H1 (cell line): ENCODE measurements at regions not wholly inside any gene's neighbourhood (a gene's known extent, or its start where the extent isn't known, plus 50 kb on each side); places are given as distances from the start of the nearest gene placed in this dataset.

Source experiments
- CTCF ChIA-PET: fragments of 300-600 bp; sonication (Branson Sonifier 250); formaldehyde crosslinking; loops from one replicate; lab custom pipeline; 2021; ENCODE audit not compliant: partially characterized antibody; lab: Charles Lee
- POLR2A ChIA-PET: fragments of 300-600 bp; sonication (Branson Sonifier 250); formaldehyde crosslinking; loops from one replicate; lab custom pipeline; 2021; ENCODE audit warnings: inconsistent platforms; ENCODE audit not compliant: partially characterized antibody; lab: Charles Lee
- DNase-seq, 2 experiments: peaks; one replicate each; pipeline versions ENCODE4 v3.0.0 to v3.0.0-alpha.2; 2010 to 2022; ENCODE audit warnings: low spot score in 2 of 2, low read depth in 1 of 2, mixed read lengths in 1 of 2
- FAIRE-seq: peaks from 2 replicates; lab custom pipeline; 2011; peaks lifted over from hg19 to GRCh38; lab: Jason Lieb, UNC
- H2AFZ ChIP-seq: 2 replicates; pipeline ENCODE4 v1.8.1; 2012; ENCODE audit warnings: low read length, inconsistent platforms
- H2AK5ac ChIP-seq: 2 replicates; pipeline ENCODE4 v1.6.1; 2013; ENCODE audit warnings: low read depth, low read length
- H2BK120ac ChIP-seq: replicated peaks from 2 replicates; pipeline ENCODE3; 2013; ENCODE audit warnings: low read depth, low read length, inconsistent platforms
- H2BK12ac ChIP-seq: 2 replicates; pipeline ENCODE4 v1.6.1; 2013; ENCODE audit warnings: low read depth, low read length
- H2BK15ac ChIP-seq: 2 replicates; pipeline ENCODE4 v1.6.1; 2013; ENCODE audit warnings: low read length
- H2BK20ac ChIP-seq: 2 replicates; pipeline ENCODE4 v1.6.1; 2013; ENCODE audit warnings: low read length
- H2BK5ac ChIP-seq: 2 replicates; pipeline ENCODE4 v1.6.1; 2013; ENCODE audit warnings: low read depth, low read length
- H3K14ac ChIP-seq: 2 replicates; pipeline ENCODE4 v1.6.1; 2013; ENCODE audit warnings: inconsistent platforms; ENCODE audit not compliant: insufficient read length
- H3K18ac ChIP-seq: 2 replicates; pipeline ENCODE4 v1.6.1; 2013; ENCODE audit warnings: low read length; ENCODE audit errors: extremely low read depth
- H3K23ac ChIP-seq: 2 replicates; pipeline ENCODE4 v1.6.1; 2013; ENCODE audit warnings: inconsistent platforms; ENCODE audit not compliant: insufficient read length
- H3K23me2 ChIP-seq: 2 replicates; pipeline ENCODE4 v1.6.1; 2013; ENCODE audit warnings: low read depth, low read length
- H3K27ac ChIP-seq: 2 replicates; pipeline ENCODE4 v1.6.1; 2011; ENCODE audit warnings: low read depth, low read length, inconsistent platforms
- H3K27me3 ChIP-seq, 4 experiments: replicated peaks in 1 of 4; 1 replicate in 1 of 4; 2 replicates in 3 of 4; pipeline versions ENCODE4 v1.6.1 to v1.8.1; 2011 to 2013; ENCODE audit warnings: low read length in 3 of 4, mild to moderate bottlenecking in 3 of 4, inconsistent platforms in 2 of 4, mixed read lengths in 2 of 4, moderate library complexity in 1 of 4; ENCODE audit not compliant: control insufficient read depth in 3 of 4, insufficient read depth in 3 of 4; ENCODE audit errors: extremely low read depth in 1 of 4
- H3K36me3 ChIP-seq, 4 experiments: 2 replicates each; pipeline versions ENCODE4 v1.6.1 to v1.8.1; 2011 to 2013; ENCODE audit warnings: mild to moderate bottlenecking in 4 of 4, low read length in 3 of 4, moderate library complexity in 2 of 4, control low read depth in 1 of 4, inconsistent platforms in 1 of 4; ENCODE audit not compliant: insufficient read depth in 4 of 4, control insufficient read depth in 2 of 4
- H3K4ac ChIP-seq: replicated peaks from 2 replicates; pipeline ENCODE3; 2013; ENCODE audit warnings: low read length, low read depth, mixed read lengths, inconsistent platforms; ENCODE audit not compliant: insufficient read length
- H3K4me1 ChIP-seq, 4 experiments: replicated peaks in 1 of 4; 1 replicate in 1 of 4; 2 replicates in 3 of 4; pipeline versions ENCODE4 v1.6.1 to v1.8.1; 2011 to 2013; ENCODE audit warnings: low read length in 3 of 4, inconsistent platforms in 2 of 4, mixed read lengths in 1 of 4; ENCODE audit not compliant: insufficient read depth in 4 of 4, control insufficient read depth in 3 of 4
- H3K4me2 ChIP-seq, 2 experiments: 2 replicates each; pipeline versions ENCODE4 v1.6.1 to v1.8.1; 2011 to 2013; ENCODE audit warnings: low read depth in 2 of 2, low read length in 2 of 2, control low read depth in 1 of 2, inconsistent platforms in 1 of 2, mild to moderate bottlenecking in 1 of 2; ENCODE audit not compliant: insufficient read depth in 1 of 2
- H3K4me3 ChIP-seq, 4 experiments: fragments of 200-600, 300-600 bp in 1 of 4; sonication (generic), shearing (Covaris generic), sonication (Bioruptor Twin) in 1 of 4; 2 replicates each; pipeline versions ENCODE4 v1.5.1 to v1.8.1; 2011 to 2016; ENCODE audit warnings: low read length in 4 of 4, low read depth in 3 of 4, control low read depth in 2 of 4, inconsistent platforms in 2 of 4, mild to moderate bottlenecking in 2 of 4, mixed read lengths in 1 of 4, moderate library complexity in 1 of 4; ENCODE audit not compliant: insufficient read depth in 2 of 4; ENCODE audit errors: extremely low read depth in 1 of 4
- H3K56ac ChIP-seq: replicated peaks from 2 replicates; pipeline ENCODE3; 2013; ENCODE audit warnings: low read depth, mild to moderate bottlenecking, mixed read lengths, low read length, inconsistent platforms; ENCODE audit not compliant: insufficient read length
- H3K79me1 ChIP-seq: 2 replicates; pipeline ENCODE4 v1.6.1; 2013; ENCODE audit warnings: low read depth, low read length, control low read depth
- H3K79me2 ChIP-seq, 2 experiments: 2 replicates each; pipeline versions ENCODE4 v1.6.1 to v1.8.1; 2012 to 2013; ENCODE audit warnings: low read length in 2 of 2, mild to moderate bottlenecking in 2 of 2, inconsistent platforms in 1 of 2; ENCODE audit not compliant: insufficient read depth in 2 of 2, control insufficient read depth in 1 of 2
- H3K9ac ChIP-seq, 4 experiments: replicated peaks in 1 of 4; 1 replicate in 1 of 4; 2 replicates in 3 of 4; pipeline versions ENCODE4 v1.6.1 to v1.8.1; 2011 to 2013; ENCODE audit warnings: low read depth in 3 of 4, low read length in 3 of 4, control low read depth in 2 of 4, mild to moderate bottlenecking in 2 of 4, moderate library complexity in 2 of 4, inconsistent platforms in 1 of 4; ENCODE audit errors: extremely low read depth in 1 of 4
- H3K9me3 ChIP-seq, 2 experiments: 2 replicates each; pipeline versions ENCODE4 v1.6.1 to v1.8.1; 2012 to 2013; ENCODE audit warnings: mild to moderate bottlenecking in 2 of 2, moderate library complexity in 2 of 2, control low read depth in 1 of 2, inconsistent platforms in 1 of 2, low read depth in 1 of 2, low read length in 1 of 2, mixed read lengths in 1 of 2; ENCODE audit not compliant: insufficient read depth in 2 of 2
- H4K20me1 ChIP-seq, 2 experiments: replicated peaks in 1 of 2; 2 replicates each; pipeline versions ENCODE3 to v1.8.1; 2011 to 2013; ENCODE audit warnings: inconsistent platforms in 2 of 2, low read length in 2 of 2, mild to moderate bottlenecking in 1 of 2; ENCODE audit not compliant: insufficient read depth in 2 of 2, control insufficient read depth in 1 of 2
- H4K5ac ChIP-seq: 2 replicates; pipeline ENCODE4 v1.6.1; 2013; ENCODE audit warnings: low read length, low read depth, mixed read lengths, inconsistent platforms; ENCODE audit not compliant: insufficient read length
- H4K8ac ChIP-seq: 2 replicates; pipeline ENCODE4 v1.8.0; 2013; ENCODE audit warnings: mild to moderate bottlenecking, moderate library complexity, low read length, inconsistent platforms; ENCODE audit not compliant: insufficient read depth; ENCODE audit errors: extremely low read depth
- H4K91ac ChIP-seq: replicated peaks from 2 replicates; pipeline ENCODE3; 2013; ENCODE audit warnings: low read length, mixed read lengths, inconsistent platforms; ENCODE audit not compliant: insufficient read length
- CHD1 ChIP-seq: IDR thresholded peaks from 2 replicates; pipeline ENCODE4 v1.6.1; 2012; ENCODE audit warnings: low read depth, low read length, improper control_type of control experiment
- GTF2F1 ChIP-seq: IDR thresholded peaks from 2 replicates; pipeline ENCODE4 v1.6.1; 2012; ENCODE audit warnings: low read depth, low read length, improper control_type of control experiment, borderline replicate concordance
- KDM4A ChIP-seq: IDR thresholded peaks from one replicate; pipeline ENCODE4 v1.7.1; 2012; ENCODE audit warnings: low read depth, mild to moderate bottlenecking, moderate library complexity, low read length, inconsistent platforms; ENCODE audit not compliant: severe bottlenecking
- POLR2AphosphoS5 ChIP-seq: IDR thresholded peaks from 2 replicates; pipeline ENCODE4 v1.6.1; 2011; ENCODE audit warnings: low read depth, low read length
- RFX5 ChIP-seq: IDR thresholded peaks from 2 replicates; pipeline ENCODE4 v1.6.1; 2011; ENCODE audit warnings: low read depth, low read length, improper control_type of control experiment, borderline replicate concordance
- WGBS, 2 experiments: shearing (Covaris generic) in 1 of 2; methylation state at CpG; one replicate each; pipeline versions ENCODE4 v1.1.6 to v1.1.7; 2013 to 2015; ENCODE audit warnings: low lambda C conversion rate in 2 of 2, mixed read lengths in 2 of 2, inconsistent platforms in 1 of 2, low coverage in 1 of 2, missing lambda C conversion rate in 1 of 2; ENCODE audit not compliant: insufficient replicate concordance in 2 of 2, insufficient coverage in 1 of 2, insufficient read length in 1 of 2; ENCODE audit errors: extremely low coverage in 1 of 2, missing lambda C conversion rate in 1 of 2; 5-methylcytosine and 5-hydroxymethylcytosine counted together
- TF ChIP-seq, protein P1 (sequence below), 3 experiments: IDR thresholded peaks; 1 replicate in 2 of 3; 2 replicates in 1 of 3; pipeline versions ENCODE4 v1.5.1 to v1.6.1; 2011; ENCODE audit warnings: low read length in 3 of 3, mild to moderate bottlenecking in 3 of 3, inconsistent platforms in 2 of 3, low read depth in 1 of 3, moderate library complexity in 1 of 3; ENCODE audit not compliant: insufficient read depth in 1 of 3; ENCODE audit errors: control extremely low read depth in 1 of 3

DNA sequence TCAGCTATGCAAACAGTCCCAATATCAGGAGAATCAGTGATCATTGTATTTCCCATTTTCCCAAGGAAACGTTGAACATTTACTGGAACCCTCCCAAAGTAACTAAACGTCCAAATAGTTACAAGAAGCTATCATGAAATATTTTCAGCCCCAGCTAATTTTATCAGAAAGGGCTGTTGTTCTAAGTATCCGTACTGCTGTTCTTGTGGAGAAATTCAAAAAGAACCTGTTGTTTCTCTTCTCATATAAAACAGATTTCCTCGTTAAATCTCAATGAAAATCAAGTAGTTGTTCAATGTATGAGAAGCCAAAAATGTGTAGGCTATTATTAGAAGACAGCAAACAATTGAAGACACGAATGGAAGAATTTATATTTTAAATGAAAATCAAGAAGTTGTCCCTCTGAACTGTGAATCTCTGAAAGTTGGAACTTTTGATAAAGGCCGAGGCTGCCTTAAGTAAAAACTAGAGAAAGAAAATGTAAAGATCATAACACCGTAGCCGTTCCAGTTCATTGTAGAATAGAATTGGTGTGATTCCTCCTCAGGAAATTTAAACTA, 107.7 kb downstream of the HFE start:
- Histone ChIP-seq H3K4me2 (peak overlapping the region; percentile 85 to 87), H3K23me2 (0 out of 2 replicates have a peak, but pooled peaks cover 7% of the 10 kb centered on the region)
- CTCF ChIA-PET = interaction anchor here (0.7 to 6.4 kb wide), 3 partner anchors 12 to 90 kb away, joined by 4 to 19 read pairs (median 4); a partner anchor contains a TSS
- no peak for TF ChIP-seq GTF2F1
- TF ChIP-seq KDM4A = no peak
- peak; percentile 61 for TF ChIP-seq CHD1
- TF ChIP-seq, protein P1, sequence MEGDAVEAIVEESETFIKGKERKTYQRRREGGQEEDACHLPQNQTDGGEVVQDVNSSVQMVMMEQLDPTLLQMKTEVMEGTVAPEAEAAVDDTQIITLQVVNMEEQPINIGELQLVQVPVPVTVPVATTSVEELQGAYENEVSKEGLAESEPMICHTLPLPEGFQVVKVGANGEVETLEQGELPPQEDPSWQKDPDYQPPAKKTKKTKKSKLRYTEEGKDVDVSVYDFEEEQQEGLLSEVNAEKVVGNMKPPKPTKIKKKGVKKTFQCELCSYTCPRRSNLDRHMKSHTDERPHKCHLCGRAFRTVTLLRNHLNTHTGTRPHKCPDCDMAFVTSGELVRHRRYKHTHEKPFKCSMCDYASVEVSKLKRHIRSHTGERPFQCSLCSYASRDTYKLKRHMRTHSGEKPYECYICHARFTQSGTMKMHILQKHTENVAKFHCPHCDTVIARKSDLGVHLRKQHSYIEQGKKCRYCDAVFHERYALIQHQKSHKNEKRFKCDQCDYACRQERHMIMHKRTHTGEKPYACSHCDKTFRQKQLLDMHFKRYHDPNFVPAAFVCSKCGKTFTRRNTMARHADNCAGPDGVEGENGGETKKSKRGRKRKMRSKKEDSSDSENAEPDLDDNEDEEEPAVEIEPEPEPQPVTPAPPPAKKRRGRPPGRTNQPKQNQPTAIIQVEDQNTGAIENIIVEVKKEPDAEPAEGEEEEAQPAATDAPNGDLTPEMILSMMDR (IDR thresholded peaks at IDR 0.05; ENCODE audit: control extremely low read depth in 1 of 3, insufficient read depth in 1 of 3, low read depth in 1 of 3, low read length in 3 of 3) = no peak
- no peak for TF ChIP-seq RFX5
- TF ChIP-seq POLR2AphosphoS5 = no peak
- TF ChIP-seq, all 59 proteins: peak for 1
- Histone ChIP-seq H2AFZ (no peak overlapping the region), H2BK5ac (no peak overlapping the region; the same call in 1 of the 2 replicates), H3K4ac (no peak overlapping the region), H2BK20ac (no peak overlapping the region), H3K79me1 (no peaks in the 10 kb centered on the region), H4K20me1 (peaks cover 2 to 3% of the 10 kb centered on the region in 2 experiments), H3K79me2 (peaks cover 0 to 29% of the 10 kb centered on the region in 2 experiments; a peak in 2 of 4 replicates), H3K36me3 (no peaks in the 10 kb centered on the region; a peak in 1 of 8 replicates), H3K4me1 (no peaks in the 10 kb centered on the region), H2BK15ac (no peak overlapping the region), H4K91ac (peak overlapping the region; percentile 10), H2BK12ac (no peak overlapping the region), H3K27ac (no peak overlapping the region), H3K18ac (no peak overlapping the region), H3K9me3 (no peaks in the 10 kb centered on the region), H4K5ac (no peak overlapping the region), H4K8ac (no peak overlapping the region), H3K23ac (no peak overlapping the region), H3K56ac (no peak overlapping the region), H3K4me3 (peak overlapping the region; percentile 85 to 98 (median 89); a peak in 7 of 8 replicates), H3K14ac (no peak overlapping the region), H2BK120ac (no peak overlapping the region), H3K9ac (peak overlapping the region; percentile 36 to 98 (median 94); a peak in 6 of 7 replicates), H3K27me3 (no peaks in the 10 kb centered on the region), H2AK5ac (no peak overlapping the region)
- DNase-seq (no peak), FAIRE-seq (no peak)
- WGBS, 2 experiments = 38% methylated on average over 8 of the region's 8 CpGs; no CpG with 5 or more reads in 1 of the 2 experiments
- POLR2A ChIA-PET = interaction anchor here (0.6 to 40.4 kb wide), 20 partner anchors 4 to 1674 kb away, joined by 3 to 2731 read pairs (median 136); a partner anchor contains a TSS
